ENCODE measurements at regions not wholly inside any gene's neighbourhood (a gene's known extent, or its start where the extent isn't known, plus 50 kb on each side); places are given as distances from the start of the nearest gene placed in this dataset.

DNA sequence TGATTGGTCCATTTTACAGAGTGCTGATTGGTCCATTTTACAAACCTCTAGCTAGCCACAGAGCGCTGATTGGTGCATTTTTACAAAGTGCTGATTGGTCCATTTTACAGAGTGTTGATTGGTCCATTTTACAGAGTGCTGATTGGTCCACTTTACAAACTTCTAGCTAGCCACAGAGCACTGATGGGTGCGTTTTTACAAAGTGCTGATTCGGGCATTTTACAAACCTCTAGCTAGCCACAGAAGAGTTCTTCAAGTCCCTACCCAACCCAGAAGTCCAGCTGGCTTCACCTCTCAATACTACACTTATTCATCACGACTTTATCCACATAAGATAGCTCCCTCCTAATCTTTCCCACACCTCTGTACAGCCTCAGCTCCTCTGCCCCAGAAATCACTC, 899.8 kb downstream of the TUSC7 start:
- TF ChIP-seq, protein P1, sequence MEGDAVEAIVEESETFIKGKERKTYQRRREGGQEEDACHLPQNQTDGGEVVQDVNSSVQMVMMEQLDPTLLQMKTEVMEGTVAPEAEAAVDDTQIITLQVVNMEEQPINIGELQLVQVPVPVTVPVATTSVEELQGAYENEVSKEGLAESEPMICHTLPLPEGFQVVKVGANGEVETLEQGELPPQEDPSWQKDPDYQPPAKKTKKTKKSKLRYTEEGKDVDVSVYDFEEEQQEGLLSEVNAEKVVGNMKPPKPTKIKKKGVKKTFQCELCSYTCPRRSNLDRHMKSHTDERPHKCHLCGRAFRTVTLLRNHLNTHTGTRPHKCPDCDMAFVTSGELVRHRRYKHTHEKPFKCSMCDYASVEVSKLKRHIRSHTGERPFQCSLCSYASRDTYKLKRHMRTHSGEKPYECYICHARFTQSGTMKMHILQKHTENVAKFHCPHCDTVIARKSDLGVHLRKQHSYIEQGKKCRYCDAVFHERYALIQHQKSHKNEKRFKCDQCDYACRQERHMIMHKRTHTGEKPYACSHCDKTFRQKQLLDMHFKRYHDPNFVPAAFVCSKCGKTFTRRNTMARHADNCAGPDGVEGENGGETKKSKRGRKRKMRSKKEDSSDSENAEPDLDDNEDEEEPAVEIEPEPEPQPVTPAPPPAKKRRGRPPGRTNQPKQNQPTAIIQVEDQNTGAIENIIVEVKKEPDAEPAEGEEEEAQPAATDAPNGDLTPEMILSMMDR (IDR thresholded peaks at IDR 0.05; ENCODE audit: low read depth, low read length), result no peak
- TF ChIP-seq MYC (IDR thresholded peaks at IDR 0.05; ENCODE audit: low read depth, low read length), result no peak
- TF ChIP-seq, protein P2, sequence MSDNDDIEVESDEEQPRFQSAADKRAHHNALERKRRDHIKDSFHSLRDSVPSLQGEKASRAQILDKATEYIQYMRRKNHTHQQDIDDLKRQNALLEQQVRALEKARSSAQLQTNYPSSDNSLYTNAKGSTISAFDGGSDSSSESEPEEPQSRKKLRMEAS (IDR thresholded peaks at IDR 0.05; ENCODE audit: low read depth, low read length), result no peak
- TF ChIP-seq POLR2A (IDR thresholded peaks at IDR 0.05; ENCODE audit: extremely low read depth, insufficient read length), result no peak
- no peak overlapping the region for H3K4me3 ChIP-seq (ENCODE audit: low read depth, low read length)
- DNase-seq (ENCODE audit: low read depth), result no peak

DNA sequence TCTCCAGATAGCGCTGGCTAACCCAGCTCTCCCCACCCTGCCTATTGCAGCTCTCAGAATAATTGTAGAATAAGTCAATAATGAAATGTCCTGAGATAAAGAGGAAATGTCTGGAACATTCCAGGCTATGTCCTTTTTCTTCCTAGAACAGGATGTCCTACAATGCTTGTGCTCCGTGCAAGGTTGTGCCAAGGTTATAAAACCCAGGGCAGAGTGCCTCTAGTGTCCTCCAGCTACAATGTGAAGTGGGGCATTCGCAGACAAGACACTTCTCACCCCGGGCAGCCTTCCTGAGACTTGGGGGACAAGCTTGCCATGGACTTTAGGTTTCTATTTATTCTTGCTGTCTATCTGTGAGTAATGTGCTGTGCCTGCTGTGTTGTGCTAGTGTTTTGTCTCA, 900.6 kb downstream of the TUSC7 start:
- no peak for DNase-seq (ENCODE audit: low read depth)
- no peak for TF ChIP-seq MYC (IDR thresholded peaks at IDR 0.05; ENCODE audit: low read depth, low read length)
- TF ChIP-seq, protein P2 (IDR thresholded peaks at IDR 0.05; ENCODE audit: low read depth, low read length), result no peak
- TF ChIP-seq, protein P1 (IDR thresholded peaks at IDR 0.05; ENCODE audit: low read depth, low read length), result no peak
- H3K4me3 ChIP-seq (ENCODE audit: low read depth, low read length), result no peak overlapping the region

DNA sequence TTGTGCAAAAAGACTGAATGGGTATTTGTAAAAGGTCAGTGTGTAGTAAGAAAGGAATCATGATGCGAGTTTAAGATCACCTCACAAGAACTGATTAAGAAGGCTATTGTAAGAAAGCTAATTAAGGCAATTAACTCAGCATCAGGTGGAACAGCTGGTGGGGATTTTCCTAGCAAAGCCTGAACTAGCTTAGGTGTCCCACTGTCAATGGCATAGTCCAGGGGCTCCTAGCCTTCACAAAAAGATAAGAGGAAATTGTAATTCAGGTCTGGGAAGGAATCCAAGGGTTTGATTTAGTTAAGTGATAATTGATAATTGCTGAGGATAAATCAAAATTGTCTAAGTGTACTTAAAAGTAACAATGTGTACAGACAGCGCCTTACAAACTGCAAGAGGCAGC, 901.6 kb downstream of the TUSC7 start:
- no peak for DNase-seq (ENCODE audit: low read depth)

DNA sequence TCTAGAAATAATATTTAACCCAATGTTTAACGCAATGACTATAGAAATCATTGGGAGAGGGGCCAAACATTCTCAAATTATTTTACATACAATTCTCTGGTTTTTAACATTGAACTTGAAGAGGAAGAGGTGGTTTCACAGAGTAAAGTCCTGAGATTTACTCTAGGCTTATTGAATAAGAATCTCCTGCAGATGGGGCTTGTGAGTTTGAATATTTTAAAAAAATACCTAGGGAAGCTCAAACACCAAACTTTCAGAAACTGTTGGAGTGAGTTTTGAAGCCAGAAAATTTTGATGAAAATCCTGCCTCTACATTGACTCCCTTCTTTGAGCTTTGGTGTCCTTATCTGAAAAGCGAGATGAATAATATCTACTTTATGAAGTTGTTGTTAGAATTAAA, 906.6 kb downstream of the TUSC7 start:
- TF ChIP-seq, protein P2 (IDR thresholded peaks at IDR 0.05; ENCODE audit: low read depth, low read length), result no peak
- no peak for TF ChIP-seq POLR2A (IDR thresholded peaks at IDR 0.05; ENCODE audit: extremely low read depth, insufficient read length)
- TF ChIP-seq, protein P1 (IDR thresholded peaks at IDR 0.05; ENCODE audit: low read depth, low read length), result no peak
- TF ChIP-seq MYC (IDR thresholded peaks at IDR 0.05; ENCODE audit: low read depth, low read length), result no peak
- DNase-seq (ENCODE audit: low read depth), result no peak
- H3K4me3 ChIP-seq (ENCODE audit: low read depth, low read length), result no peak overlapping the region

More for the DNA sequence above, 901.6 kb downstream of the TUSC7 start:
- TF ChIP-seq, protein P2 (IDR thresholded peaks at IDR 0.05; ENCODE audit: low read depth, low read length), result no peak
- TF ChIP-seq, protein P1 (IDR thresholded peaks at IDR 0.05; ENCODE audit: low read depth, low read length), result no peak
- TF ChIP-seq POLR2A (IDR thresholded peaks at IDR 0.05; ENCODE audit: extremely low read depth, insufficient read length) (no peak), MYC (IDR thresholded peaks at IDR 0.05; ENCODE audit: low read depth, low read length) (no peak)
- no peak overlapping the region for H3K4me3 ChIP-seq (ENCODE audit: low read depth, low read length)

DNA sequence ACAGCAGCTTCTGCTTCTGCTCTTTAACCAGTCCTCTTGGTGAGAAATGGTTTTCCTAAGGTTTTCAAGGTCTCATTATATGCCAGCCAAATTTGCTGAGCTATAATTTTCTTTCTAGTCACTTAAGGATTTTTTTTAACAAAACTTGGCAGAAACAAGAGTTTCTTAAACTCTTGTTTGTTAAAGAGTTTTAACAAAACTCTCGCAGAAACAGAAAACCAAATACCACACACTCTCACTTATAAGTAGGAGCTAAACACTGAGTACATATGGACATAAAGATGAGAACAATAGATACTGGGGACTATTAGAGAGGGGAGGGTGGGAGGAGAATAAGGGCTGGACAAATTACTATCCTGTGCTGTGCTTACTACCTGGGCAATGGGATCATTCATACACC, 908.3 kb downstream of the TUSC7 start:
- DNase-seq (ENCODE audit: low read depth), result no peak
- TF ChIP-seq POLR2A (IDR thresholded peaks at IDR 0.05; ENCODE audit: extremely low read depth, insufficient read length) (no peak), MYC (IDR thresholded peaks at IDR 0.05; ENCODE audit: low read depth, low read length) (no peak)
- TF ChIP-seq, protein P1 (IDR thresholded peaks at IDR 0.05; ENCODE audit: low read depth, low read length), result no peak
- TF ChIP-seq, protein P2 (IDR thresholded peaks at IDR 0.05; ENCODE audit: low read depth, low read length), result no peak
- no peak overlapping the region for H3K4me3 ChIP-seq (ENCODE audit: low read depth, low read length)

DNA sequence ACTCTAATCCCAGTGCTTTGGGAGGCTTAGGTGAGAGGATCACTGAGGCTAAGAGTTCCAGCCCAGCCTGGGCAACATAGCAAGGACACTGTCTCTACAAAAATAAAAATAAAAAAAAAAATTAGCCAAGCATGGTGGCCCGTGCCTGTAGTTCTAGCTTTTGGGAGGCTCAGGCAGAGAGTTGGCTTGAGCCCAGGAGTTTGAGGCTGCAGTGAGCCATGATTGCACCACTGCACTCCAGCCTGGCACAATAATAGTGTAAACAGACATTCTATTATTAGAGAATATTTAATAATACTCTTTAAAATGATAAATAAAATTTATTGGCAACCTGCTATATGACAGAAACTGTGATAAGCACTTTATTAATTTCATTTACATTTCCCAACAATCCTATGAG, 908.9 kb downstream of the TUSC7 start:
- no peak for DNase-seq (ENCODE audit: low read depth)
- no peak overlapping the region for H3K4me3 ChIP-seq (ENCODE audit: low read depth, low read length)
- TF ChIP-seq, protein P1 (IDR thresholded peaks at IDR 0.05; ENCODE audit: low read depth, low read length), result no peak
- TF ChIP-seq, protein P2 (IDR thresholded peaks at IDR 0.05; ENCODE audit: low read depth, low read length), result no peak
- no peak for TF ChIP-seq MYC (IDR thresholded peaks at IDR 0.05; ENCODE audit: low read depth, low read length)
